Embryonic facial prominence (tissue), 1 donor: ENCODE measurements at regions not wholly inside any gene's neighbourhood (a gene's known extent, or its start where the extent isn't known, plus 50 kb on each side); places are given as distances from the start of the nearest gene placed in this dataset.

Experiments used
- DNase-seq: peaks from one replicate; pipeline ENCODE4 v3.0.0-alpha.2; 2016; ENCODE audit errors: extremely low spot score

- no peak for DNase-seq
These were observed 168.2 kb upstream of the PPARGC1A start for GRCh38 chr4:24057915-24058559.

- no peak for DNase-seq
These were observed 166.4 kb upstream of the PPARGC1A start for GRCh38 chr4:24056289-24056688.

GRCh38 chr4:24055623-24056022 is 165.8 kb upstream of the PPARGC1A start:
- DNase-seq: no peak

- no peak for DNase-seq
These were observed 165.1 kb upstream of the PPARGC1A start for GRCh38 chr4:24054910-24055309.

GRCh38 chr4:24053934-24054333 is 164.1 kb upstream of the PPARGC1A start:
- DNase-seq: no peak

GRCh38 chr4:24044610-24045589 is 155.1 kb upstream of the PPARGC1A start:
- DNase-seq: no peak

- no peak for DNase-seq
These were observed 152.2 kb upstream of the PPARGC1A start for GRCh38 chr4:24042094-24042493.

- DNase-seq: no peak
These were observed 151.0 kb upstream of the PPARGC1A start for GRCh38 chr4:24040811-24041210.

- DNase-seq: no peak
These were observed 143.8 kb upstream of the PPARGC1A start for GRCh38 chr4:24033626-24034025.

- no peak for DNase-seq
These were observed 142.6 kb upstream of the PPARGC1A start for GRCh38 chr4:24032371-24032989.

- no peak for DNase-seq
These were observed 136.7 kb upstream of the PPARGC1A start for GRCh38 chr4:24026596-24026995.

GRCh38 chr4:24024605-24025004 is 134.8 kb upstream of the PPARGC1A start:
- no peak for DNase-seq

- no peak for DNase-seq
These were observed 134.3 kb upstream of the PPARGC1A start for GRCh38 chr4:24024157-24024556.

GRCh38 chr4:24015782-24016181 is 125.9 kb upstream of the PPARGC1A start:
- DNase-seq: no peak

GRCh38 chr4:24013668-24014422 is 124.0 kb upstream of the PPARGC1A start:
- DNase-seq: no peak

GRCh38 chr4:24010994-24011393 is 121.1 kb upstream of the PPARGC1A start:
- DNase-seq: no peak

- no peak for DNase-seq
These were observed 120.7 kb upstream of the PPARGC1A start for GRCh38 chr4:24010573-24010972.

GRCh38 chr4:24007860-24008261 is 118.0 kb upstream of the PPARGC1A start:
- no peak for DNase-seq

- DNase-seq: no peak
These were observed 116.4 kb upstream of the PPARGC1A start for GRCh38 chr4:24006269-24006668.

GRCh38 chr4:24003926-24004325 is 114.1 kb upstream of the PPARGC1A start:
- no peak for DNase-seq

- no peak for DNase-seq
These were observed 113.6 kb upstream of the PPARGC1A start for GRCh38 chr4:24003496-24003895.
